ENCODE measurements at regions not wholly inside any gene's neighbourhood (a gene's known extent, or its start where the extent isn't known, plus 50 kb on each side); places are given as distances from the start of the nearest gene placed in this dataset.
A peak's percentile ranks its signal among the peaks of the same experiment; 100 is the strongest.

DNA sequence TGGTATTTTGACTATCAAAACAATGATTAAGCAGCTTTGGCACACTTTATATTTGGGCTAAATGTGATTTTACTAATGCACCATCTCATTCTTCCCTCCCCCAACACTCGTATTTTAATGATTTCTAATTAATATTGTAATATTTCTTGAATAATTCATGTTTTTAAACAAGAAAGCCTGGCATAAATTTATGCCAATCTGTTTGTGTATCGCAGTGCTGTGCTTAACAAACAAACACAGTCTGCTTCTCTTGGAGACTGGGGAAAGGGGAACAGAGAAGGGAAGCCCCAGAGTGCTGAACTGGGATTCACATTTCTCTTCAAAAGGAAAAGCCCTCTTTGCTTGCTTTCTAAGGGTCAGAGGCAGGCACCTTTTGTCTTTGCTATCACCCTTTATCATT lies 496.9 kb upstream of the STXBP6 start:
- no CpG with 5 or more reads among the region's 2 CpGs for WGBS (ENCODE audit: extremely low coverage, insufficient coverage, insufficient read length)
- no peak overlapping the region for H3K4me3 ChIP-seq (ENCODE audit: low read depth, low read length)
- no peak for DNase-seq

DNA sequence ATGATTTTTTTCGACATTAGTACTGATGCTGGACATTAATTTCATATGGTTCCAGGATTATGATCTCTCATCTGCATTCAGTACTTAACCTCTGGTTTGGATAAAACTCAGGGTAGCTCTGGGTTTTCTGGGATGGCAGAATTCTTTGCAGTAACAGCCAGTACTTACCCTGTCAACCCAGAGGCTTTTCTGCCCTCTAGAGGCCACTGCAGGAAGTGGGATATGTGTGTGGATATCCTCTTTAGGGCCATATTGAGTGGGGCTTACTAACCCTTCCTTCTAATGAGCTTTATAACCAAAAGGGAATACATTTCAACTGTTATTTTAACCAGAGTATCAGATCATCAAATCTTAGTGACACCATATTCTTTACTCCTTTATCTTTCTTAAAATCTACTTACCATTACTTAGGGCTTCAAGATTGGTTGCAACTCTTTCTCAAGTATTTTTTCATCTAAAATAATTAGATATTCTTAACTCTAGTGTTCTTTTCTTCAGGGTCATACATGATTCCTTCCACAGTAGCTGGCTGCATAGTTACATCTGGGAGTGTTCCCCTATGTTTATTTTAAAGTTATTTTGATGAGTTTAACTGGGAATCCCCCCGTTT lies 488.0 kb upstream of the STXBP6 start:
- DNase-seq = peak in 1 of 2 donors; percentile 3
- Histone ChIP-seq H3K79me2 (ENCODE audit: control insufficient read depth, insufficient read depth, low read length, poor library complexity) (no peaks in the 10 kb centered on the region), H3K27ac (ENCODE audit: low read depth, low read length) (no peak overlapping the region), H3K23ac (ENCODE audit: low read length) (no peak overlapping the region), H2BK12ac (ENCODE audit: low read length) (no peak overlapping the region), H3K4me1 (ENCODE audit: control insufficient read depth in 1 of 2, insufficient read depth in 2 of 2, low read length in 2 of 2) (no peaks in the 10 kb centered on the region), H4K91ac (ENCODE audit: low read depth, low read length) (no peak overlapping the region), H3K4ac (ENCODE audit: low read depth, low read length) (no peak overlapping the region), H3K27me3 (ENCODE audit: insufficient read depth, low read length) (no peaks in the 10 kb centered on the region), H2BK5ac (ENCODE audit: low read depth, low read length, poor library complexity) (no peak overlapping the region), H3K18ac (ENCODE audit: low read length) (no peak overlapping the region), H2AK5ac (ENCODE audit: low read length) (no peak overlapping the region), H3K36me3 (ENCODE audit: control insufficient read depth in 1 of 2, insufficient read depth in 2 of 2, low read length in 2 of 2) (no peaks in the 10 kb centered on the region), H3K4me2 (ENCODE audit: low read length) (no peak overlapping the region), H4K12ac (ENCODE audit: low read depth, low read length) (no peak overlapping the region), H4K8ac (ENCODE audit: low read depth, low read length) (no peak overlapping the region), H3K9ac (ENCODE audit: low read length) (no peak overlapping the region), H2AFZ (ENCODE audit: insufficient read depth, low read length, poor library complexity) (no peak overlapping the region), H3K79me1 (ENCODE audit: low read length) (no peaks in the 10 kb centered on the region), H3K9me3 (ENCODE audit: insufficient read depth, low read depth, low read length) (no peaks in the 10 kb centered on the region), H2BK120ac (ENCODE audit: insufficient read depth, low read length, poor library complexity) (no peak overlapping the region), H3K14ac (ENCODE audit: low read length) (no peak overlapping the region), H3K4me3 (ENCODE audit: low read depth, low read length) (no peak overlapping the region)
- WGBS (ENCODE audit: extremely low coverage, insufficient coverage, insufficient read length) = no CpG with 5 or more reads among the region's 2 CpGs

More for the DNA sequence above, 496.9 kb upstream of the STXBP6 start:
- Histone ChIP-seq H3K36me3 (ENCODE audit: control insufficient read depth in 1 of 2, insufficient read depth in 2 of 2, low read length in 2 of 2) (no peaks in the 10 kb centered on the region), H3K4me1 (ENCODE audit: control insufficient read depth in 1 of 2, insufficient read depth in 2 of 2, low read length in 2 of 2) (no peaks in the 10 kb centered on the region), H2BK120ac (ENCODE audit: insufficient read depth, low read length, poor library complexity) (no peak overlapping the region), H4K12ac (ENCODE audit: low read depth, low read length) (no peak overlapping the region), H2AFZ (ENCODE audit: insufficient read depth, low read length, poor library complexity) (no peak overlapping the region), H3K79me1 (ENCODE audit: low read length) (no peaks in the 10 kb centered on the region), H3K9me3 (ENCODE audit: insufficient read depth, low read depth, low read length) (no peaks in the 10 kb centered on the region), H3K9ac (ENCODE audit: low read length) (no peak overlapping the region), H2AK5ac (ENCODE audit: low read length) (no peak overlapping the region), H4K8ac (ENCODE audit: low read depth, low read length) (no peak overlapping the region), H3K27ac (ENCODE audit: low read depth, low read length) (no peak overlapping the region), H3K4ac (ENCODE audit: low read depth, low read length) (no peak overlapping the region), H3K4me2 (ENCODE audit: low read length) (no peak overlapping the region), H3K18ac (ENCODE audit: low read length) (no peak overlapping the region), H3K79me2 (ENCODE audit: control insufficient read depth, insufficient read depth, low read length, poor library complexity) (no peaks in the 10 kb centered on the region), H3K14ac (ENCODE audit: low read length) (no peak overlapping the region), H3K23ac (ENCODE audit: low read length) (no peak overlapping the region), H3K27me3 (ENCODE audit: insufficient read depth, low read length) (no peaks in the 10 kb centered on the region), H2BK5ac (ENCODE audit: low read depth, low read length, poor library complexity) (no peak overlapping the region), H4K91ac (ENCODE audit: low read depth, low read length) (no peak overlapping the region), H2BK12ac (ENCODE audit: low read length) (no peak overlapping the region)

DNA sequence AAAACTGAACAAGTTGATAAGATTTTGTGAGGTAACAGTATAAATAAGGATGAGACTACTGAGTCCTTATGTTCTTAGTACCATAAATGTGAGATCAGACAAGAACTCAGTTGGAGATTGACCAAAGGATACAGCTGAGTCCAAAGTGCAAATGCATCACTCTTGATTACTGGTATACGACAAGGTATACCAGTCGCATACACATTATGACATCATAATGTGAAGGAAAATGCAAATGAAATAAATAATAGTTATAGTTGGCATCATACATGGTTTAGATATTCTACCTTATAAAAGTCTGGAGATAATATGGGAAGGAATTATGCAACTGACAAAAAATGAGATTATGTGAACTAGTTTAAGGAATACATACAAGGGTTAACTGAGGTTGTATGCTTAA lies 476.3 kb upstream of the STXBP6 start:
- no peak overlapping the region for H4K8ac ChIP-seq (ENCODE audit: low read depth, low read length)
- H4K91ac ChIP-seq (ENCODE audit: low read depth, low read length) = no peak overlapping the region
- no peak overlapping the region for H3K18ac ChIP-seq (ENCODE audit: low read length)
- no peak overlapping the region for H2BK5ac ChIP-seq (ENCODE audit: low read depth, low read length, poor library complexity)
- H3K9me3 ChIP-seq (ENCODE audit: insufficient read depth, low read depth, low read length) = no peaks in the 10 kb centered on the region
- H3K4ac ChIP-seq (ENCODE audit: low read depth, low read length) = no peak overlapping the region
- no peak overlapping the region for H2BK12ac ChIP-seq (ENCODE audit: low read length)
- no CpG with 5 or more reads among the region's 2 CpGs for WGBS (ENCODE audit: extremely low coverage, insufficient coverage, insufficient read length)
- H3K27me3 ChIP-seq (ENCODE audit: insufficient read depth, low read length) = no peaks in the 10 kb centered on the region
- no peak overlapping the region for H2AFZ ChIP-seq (ENCODE audit: insufficient read depth, low read length, poor library complexity)
- no peak overlapping the region for H3K27ac ChIP-seq (ENCODE audit: low read depth, low read length)
- no peak overlapping the region for H2BK120ac ChIP-seq (ENCODE audit: insufficient read depth, low read length, poor library complexity)
- H3K79me1 ChIP-seq (ENCODE audit: low read length) = no peaks in the 10 kb centered on the region
- H4K12ac ChIP-seq (ENCODE audit: low read depth, low read length) = no peak overlapping the region
- no peak overlapping the region for H3K4me2 ChIP-seq (ENCODE audit: low read length)
- H3K79me2 ChIP-seq (ENCODE audit: control insufficient read depth, insufficient read depth, low read length, poor library complexity) = no peaks in the 10 kb centered on the region
- no peak overlapping the region for H2AK5ac ChIP-seq (ENCODE audit: low read length)
- no peaks in the 10 kb centered on the region for H3K36me3 ChIP-seq (ENCODE audit: control insufficient read depth in 1 of 2, insufficient read depth in 2 of 2, low read length in 2 of 2)
- no peaks in the 10 kb centered on the region for H3K4me1 ChIP-seq (ENCODE audit: control insufficient read depth in 1 of 2, insufficient read depth in 2 of 2, low read length in 2 of 2)
- H3K23ac ChIP-seq (ENCODE audit: low read length) = no peak overlapping the region
- no peak overlapping the region for H3K14ac ChIP-seq (ENCODE audit: low read length)
- no peak overlapping the region for H3K4me3 ChIP-seq (ENCODE audit: low read depth, low read length)
- H3K9ac ChIP-seq (ENCODE audit: low read length) = no peak overlapping the region
- DNase-seq = no peak

DNA sequence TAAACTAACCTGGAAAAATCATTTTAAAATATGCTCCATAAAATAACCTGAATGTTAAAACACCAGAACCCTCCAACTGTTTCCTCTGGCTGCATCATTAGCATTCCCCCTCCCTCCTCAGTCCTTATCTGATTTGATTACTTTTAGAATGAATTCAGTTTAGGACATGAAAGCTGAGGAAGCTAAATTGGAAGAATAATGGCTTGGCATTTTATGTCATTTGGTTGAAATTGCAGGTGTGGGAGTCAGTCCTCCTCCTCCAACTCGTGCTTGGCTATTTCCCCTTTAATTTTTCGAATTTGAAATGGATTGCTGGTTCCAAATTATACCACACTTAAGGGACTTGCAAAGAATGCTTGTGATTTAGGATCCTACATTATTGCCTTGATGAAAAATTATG lies 473.0 kb upstream of the STXBP6 start:
- Histone ChIP-seq H3K4me2 (ENCODE audit: low read length) (no peak overlapping the region), H3K79me2 (ENCODE audit: control insufficient read depth, insufficient read depth, low read length, poor library complexity) (no peaks in the 10 kb centered on the region), H3K4me1 (ENCODE audit: control insufficient read depth in 1 of 2, insufficient read depth in 2 of 2, low read length in 2 of 2) (no peaks in the 10 kb centered on the region), H3K36me3 (ENCODE audit: control insufficient read depth in 1 of 2, insufficient read depth in 2 of 2, low read length in 2 of 2) (no peaks in the 10 kb centered on the region), H2BK120ac (ENCODE audit: insufficient read depth, low read length, poor library complexity) (no peak overlapping the region), H3K4me3 (ENCODE audit: low read depth, low read length) (no peak overlapping the region), H3K18ac (ENCODE audit: low read length) (no peak overlapping the region), H4K8ac (ENCODE audit: low read depth, low read length) (no peak overlapping the region), H2BK12ac (ENCODE audit: low read length) (no peak overlapping the region), H4K91ac (ENCODE audit: low read depth, low read length) (no peak overlapping the region), H3K14ac (ENCODE audit: low read length) (no peak overlapping the region), H3K4ac (ENCODE audit: low read depth, low read length) (no peak overlapping the region), H2AFZ (ENCODE audit: insufficient read depth, low read length, poor library complexity) (no peak overlapping the region), H3K9me3 (ENCODE audit: insufficient read depth, low read depth, low read length) (no peaks in the 10 kb centered on the region), H3K27ac (ENCODE audit: low read depth, low read length) (no peak overlapping the region), H3K27me3 (ENCODE audit: insufficient read depth, low read length) (no peaks in the 10 kb centered on the region), H3K79me1 (ENCODE audit: low read length) (no peaks in the 10 kb centered on the region), H2AK5ac (ENCODE audit: low read length) (no peak overlapping the region), H2BK5ac (ENCODE audit: low read depth, low read length, poor library complexity) (no peak overlapping the region), H4K12ac (ENCODE audit: low read depth, low read length) (no peak overlapping the region), H3K23ac (ENCODE audit: low read length) (no peak overlapping the region), H3K9ac (ENCODE audit: low read length) (no peak overlapping the region)
- no peak for DNase-seq
- no CpG with 5 or more reads among the region's 2 CpGs for WGBS (ENCODE audit: extremely low coverage, insufficient coverage, insufficient read length)
